ENCODE measurements at regions not wholly inside any gene's neighbourhood (a gene's known extent, or its start where the extent isn't known, plus 50 kb on each side); places are given as distances from the start of the nearest gene placed in this dataset.

DNA sequence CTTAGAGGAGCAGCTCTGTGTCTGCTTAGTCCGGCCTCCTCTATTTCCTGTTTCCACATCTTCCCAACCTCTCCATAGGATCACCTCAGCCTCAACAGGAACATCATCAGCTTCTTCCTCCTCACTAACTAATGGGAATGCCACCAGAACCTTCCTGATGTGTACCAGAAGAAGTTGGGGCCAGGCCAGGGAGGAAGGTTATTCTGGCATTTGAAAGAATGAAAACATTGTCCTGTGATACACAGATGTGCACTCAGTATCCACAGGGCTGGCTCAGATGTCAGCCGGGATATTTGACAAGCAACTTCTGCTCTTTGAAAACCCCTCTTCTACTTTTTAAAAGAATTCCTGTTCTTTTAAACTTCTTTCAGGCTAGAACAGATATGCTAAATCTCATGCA lies 63.6 kb downstream of the TMEM30B start:
- 81 to 90% methylated on average over 1 to 2 of the region's 2 CpGs for WGBS, 2 experiments (ENCODE audit: insufficient coverage in 1 of 2, insufficient read length in 1 of 2)
- H3K4me3 Mint-ChIP-seq, result no peak overlapping the region
- no peaks in the 10 kb centered on the region for H3K36me3 ChIP-seq (ENCODE audit: control insufficient read depth, insufficient read depth, low read length)

DNA sequence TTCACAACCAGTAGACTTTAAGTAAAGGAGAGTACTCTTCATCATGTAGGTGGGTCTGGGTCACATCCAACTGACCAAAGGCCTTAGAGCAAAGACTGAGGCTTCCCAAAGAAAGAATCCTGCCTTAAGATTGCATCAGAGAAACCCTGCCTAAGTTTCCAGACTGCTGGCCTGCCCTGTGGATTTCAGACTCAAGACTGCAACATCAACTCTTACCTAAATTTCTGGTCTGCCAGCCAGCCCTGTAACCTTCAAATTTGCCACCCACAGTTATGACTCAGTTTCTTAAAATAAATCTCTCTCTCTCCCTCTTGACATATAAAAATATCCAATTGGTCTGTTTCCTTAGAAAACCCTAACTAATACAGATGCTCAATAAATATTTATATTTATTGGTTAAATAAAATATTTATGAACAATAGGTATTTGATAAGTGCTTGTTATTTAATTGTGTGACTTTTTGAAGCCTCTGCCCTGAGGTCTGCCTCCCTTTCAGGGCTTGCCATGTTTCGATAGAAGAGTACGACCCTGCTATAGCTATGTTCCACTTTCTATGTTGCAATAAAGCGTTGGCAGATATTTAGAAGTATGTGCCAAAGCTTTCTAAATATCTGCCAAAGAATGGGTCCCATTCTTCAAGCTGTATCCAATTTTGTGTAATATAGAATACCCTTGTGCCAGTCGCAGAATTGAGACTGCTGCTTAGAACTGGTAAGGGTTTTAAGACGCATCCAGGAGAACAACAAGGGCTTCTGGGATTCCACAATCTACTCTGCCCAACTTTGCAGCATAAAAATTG lies 65.7 kb downstream of the TMEM30B start:
- Mint-ChIP-seq H3K4me1 (peaks cover 22% of the 10 kb centered on the region), H3K27ac (no peak overlapping the region), H3K9me3 (no peaks in the 10 kb centered on the region), H3K36me3 (ENCODE audit: low read depth) (no peaks in the 10 kb centered on the region), H3K4me3 (no peak overlapping the region), H3K27me3 (ENCODE audit: insufficient read depth) (peaks cover 2% of the 10 kb centered on the region)
- Histone ChIP-seq H3K4me3 (ENCODE audit: low read length) (no peak overlapping the region), H3K4me1 (ENCODE audit: control insufficient read depth, insufficient read depth, low read length) (no peaks in the 10 kb centered on the region), H3K9me3 (ENCODE audit: control insufficient read depth, low read length) (no peaks in the 10 kb centered on the region), H3K36me3 (ENCODE audit: control insufficient read depth, insufficient read depth, low read length) (no peaks in the 10 kb centered on the region), H3K27ac (ENCODE audit: low read depth, low read length) (no peak overlapping the region), H3K27me3 (ENCODE audit: control insufficient read depth, insufficient read depth, low read length, poor library complexity, severe bottlenecking) (no peaks in the 10 kb centered on the region), H3K9ac (ENCODE audit: extremely low read depth, low read length, poor library complexity, severe bottlenecking) (no peak overlapping the region)
- no peak for DNase-seq
- TF ChIP-seq, protein P1, sequence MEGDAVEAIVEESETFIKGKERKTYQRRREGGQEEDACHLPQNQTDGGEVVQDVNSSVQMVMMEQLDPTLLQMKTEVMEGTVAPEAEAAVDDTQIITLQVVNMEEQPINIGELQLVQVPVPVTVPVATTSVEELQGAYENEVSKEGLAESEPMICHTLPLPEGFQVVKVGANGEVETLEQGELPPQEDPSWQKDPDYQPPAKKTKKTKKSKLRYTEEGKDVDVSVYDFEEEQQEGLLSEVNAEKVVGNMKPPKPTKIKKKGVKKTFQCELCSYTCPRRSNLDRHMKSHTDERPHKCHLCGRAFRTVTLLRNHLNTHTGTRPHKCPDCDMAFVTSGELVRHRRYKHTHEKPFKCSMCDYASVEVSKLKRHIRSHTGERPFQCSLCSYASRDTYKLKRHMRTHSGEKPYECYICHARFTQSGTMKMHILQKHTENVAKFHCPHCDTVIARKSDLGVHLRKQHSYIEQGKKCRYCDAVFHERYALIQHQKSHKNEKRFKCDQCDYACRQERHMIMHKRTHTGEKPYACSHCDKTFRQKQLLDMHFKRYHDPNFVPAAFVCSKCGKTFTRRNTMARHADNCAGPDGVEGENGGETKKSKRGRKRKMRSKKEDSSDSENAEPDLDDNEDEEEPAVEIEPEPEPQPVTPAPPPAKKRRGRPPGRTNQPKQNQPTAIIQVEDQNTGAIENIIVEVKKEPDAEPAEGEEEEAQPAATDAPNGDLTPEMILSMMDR (conservative IDR thresholded peaks at IDR 0.05), result no peak
- 97 to 100% methylated on average over 3 to 5 of the region's 5 CpGs for WGBS, 2 experiments (ENCODE audit: insufficient coverage in 1 of 2, insufficient read length in 1 of 2)

More for the DNA sequence above, 63.6 kb downstream of the TMEM30B start:
- Histone ChIP-seq H3K9me3 (ENCODE audit: control insufficient read depth, low read length) (no peaks in the 10 kb centered on the region), H3K4me3 (ENCODE audit: low read length) (no peak overlapping the region), H3K4me1 (ENCODE audit: control insufficient read depth, insufficient read depth, low read length) (no peaks in the 10 kb centered on the region), H3K27ac (ENCODE audit: low read depth, low read length) (no peak overlapping the region), H3K27me3 (ENCODE audit: control insufficient read depth, insufficient read depth, low read length, poor library complexity, severe bottlenecking) (peaks cover 5% of the 10 kb centered on the region), H3K9ac (ENCODE audit: extremely low read depth, low read length, poor library complexity, severe bottlenecking) (no peak overlapping the region)
- Mint-ChIP-seq H3K9me3 (no peaks in the 10 kb centered on the region), H3K27me3 (ENCODE audit: insufficient read depth) (no peaks in the 10 kb centered on the region), H3K4me1 (peaks cover 33% of the 10 kb centered on the region), H3K36me3 (ENCODE audit: low read depth) (no peaks in the 10 kb centered on the region), H3K27ac (no peak overlapping the region)
- DNase-seq, result no peak
- TF ChIP-seq, protein P1 (conservative IDR thresholded peaks at IDR 0.05), result no peak

DNA sequence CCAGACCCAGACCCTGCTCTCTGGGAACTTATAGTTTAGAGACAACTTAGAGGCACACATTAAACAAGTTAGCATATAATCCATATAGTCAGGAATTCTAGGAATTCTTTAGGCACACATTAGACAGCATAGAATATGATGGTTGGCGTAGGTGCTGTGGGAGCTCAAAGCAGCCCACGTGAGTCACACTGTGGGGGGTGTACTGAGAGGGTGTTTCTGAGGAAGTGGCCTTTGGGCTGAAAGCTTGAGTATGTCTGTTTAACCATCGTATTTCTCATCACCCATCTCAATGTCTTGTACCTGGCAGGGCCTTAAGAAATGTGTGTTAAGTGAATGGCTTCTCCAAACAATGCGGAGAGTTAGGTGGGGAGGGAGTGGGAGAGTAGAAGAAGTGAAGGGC lies 67.2 kb downstream of the TMEM30B start:
- peaks cover 2% of the 10 kb centered on the region for H3K27me3 Mint-ChIP-seq (ENCODE audit: insufficient read depth)
- Histone ChIP-seq H3K27me3 (ENCODE audit: control insufficient read depth, insufficient read depth, low read length, poor library complexity, severe bottlenecking) (no peaks in the 10 kb centered on the region), H3K4me3 (ENCODE audit: low read length) (no peak overlapping the region), H3K4me1 (ENCODE audit: control insufficient read depth, insufficient read depth, low read length) (no peaks in the 10 kb centered on the region), H3K9me3 (ENCODE audit: control insufficient read depth, low read length) (no peaks in the 10 kb centered on the region), H3K36me3 (ENCODE audit: control insufficient read depth, insufficient read depth, low read length) (no peaks in the 10 kb centered on the region), H3K9ac (ENCODE audit: extremely low read depth, low read length, poor library complexity, severe bottlenecking) (no peak overlapping the region), H3K27ac (ENCODE audit: low read depth, low read length) (no peak overlapping the region)
- 86 to 92% methylated on average over 2 to 4 of the region's 4 CpGs for WGBS, 2 experiments (ENCODE audit: insufficient coverage in 1 of 2, insufficient read length in 1 of 2)
- no peaks in the 10 kb centered on the region for H3K9me3 Mint-ChIP-seq
- no peak overlapping the region for H3K4me3 Mint-ChIP-seq
- H3K27ac Mint-ChIP-seq, result no peak overlapping the region
- no peaks in the 10 kb centered on the region for H3K36me3 Mint-ChIP-seq (ENCODE audit: low read depth)
- DNase-seq, result no peak
- TF ChIP-seq, protein P1 (conservative IDR thresholded peaks at IDR 0.05), result no peak
- H3K4me1 Mint-ChIP-seq, result peaks cover 17% of the 10 kb centered on the region
